Suppressor macrophage treated with lipopolysaccharide for 1 hour (primary cell): ENCODE measurements at regions not wholly inside any gene's neighbourhood (a gene's known extent, or its start where the extent isn't known, plus 50 kb on each side); places are given as distances from the start of the nearest gene placed in this dataset.
A peak's percentile ranks its signal among the peaks of the same experiment; 100 is the strongest.
"Not testable (repeated sequence)": the region's sequence is repeated elsewhere in the genome, so short reads cannot be mapped to it uniquely, and the experiment has no call there.

ENCODE experiments used
- DNase-seq, 3 donors: peaks; one replicate each; pipeline ENCODE4 v3.0.0-alpha.2; 2020 to 2022

GRCh38 chrX:40406330-40406859 is 174.4 kb upstream of the ATP6AP2 start:
- DNase-seq = peak; percentile 24 to 54 (median 38)

- no peak for DNase-seq
These were observed 175.4 kb upstream of the ATP6AP2 start for GRCh38 chrX:40405399-40405798.

- DNase-seq = no peak
These were observed 177.0 kb upstream of the ATP6AP2 start for GRCh38 chrX:40403757-40404156.

GRCh38 chrX:40402831-40403533 is 177.8 kb upstream of the ATP6AP2 start:
- peak; percentile 72 to 82 (median 78) for DNase-seq

GRCh38 chrX:40395102-40395501 is 185.7 kb upstream of the ATP6AP2 start:
- no peak for DNase-seq

DNA sequence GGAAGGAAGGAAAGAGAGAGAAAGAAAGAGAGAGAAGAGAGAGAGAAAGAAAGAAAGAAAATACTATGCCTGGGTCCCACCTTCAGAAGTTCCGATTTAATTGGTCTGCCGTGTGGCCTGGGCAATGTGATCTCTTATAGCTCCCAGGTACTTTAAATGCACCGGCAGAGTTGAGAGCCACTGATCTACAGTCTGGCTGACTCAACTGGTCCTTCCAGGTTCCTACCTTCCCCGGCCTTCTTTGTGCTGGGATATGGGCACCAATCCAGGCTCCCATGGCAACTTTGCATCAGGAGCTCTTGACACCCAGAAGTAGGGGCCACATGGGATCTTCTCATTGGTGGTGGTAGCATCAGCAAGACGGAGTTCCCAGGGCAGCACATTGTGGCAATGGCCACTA is 186.5 kb upstream of the ATP6AP2 start:
- no peak for DNase-seq

- DNase-seq = no peak
These were observed 188.2 kb upstream of the ATP6AP2 start for GRCh38 chrX:40392599-40392998.

GRCh38 chrX:40391662-40392061 is 189.1 kb upstream of the ATP6AP2 start:
- DNase-seq = no peak

DNA sequence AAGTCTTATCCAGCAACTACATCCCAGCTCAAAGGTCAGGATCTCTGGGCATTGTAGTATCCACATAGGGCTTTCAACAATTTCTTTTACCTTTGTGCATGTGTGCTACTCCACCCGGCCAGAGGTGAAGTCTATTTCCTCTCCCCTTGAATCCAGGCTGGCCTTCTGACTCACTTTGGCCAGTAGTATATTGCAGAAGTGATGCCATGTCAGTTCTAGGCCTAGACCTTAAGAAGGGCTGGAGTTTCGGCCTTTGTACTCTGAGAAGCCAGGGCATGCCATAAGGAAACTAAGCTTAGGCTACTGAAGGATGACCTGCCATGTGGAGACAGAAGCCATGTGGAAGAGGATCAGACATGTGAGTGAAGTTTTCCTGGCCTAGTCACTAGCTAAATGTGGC is 191.2 kb upstream of the ATP6AP2 start:
- no peak for DNase-seq

DNA sequence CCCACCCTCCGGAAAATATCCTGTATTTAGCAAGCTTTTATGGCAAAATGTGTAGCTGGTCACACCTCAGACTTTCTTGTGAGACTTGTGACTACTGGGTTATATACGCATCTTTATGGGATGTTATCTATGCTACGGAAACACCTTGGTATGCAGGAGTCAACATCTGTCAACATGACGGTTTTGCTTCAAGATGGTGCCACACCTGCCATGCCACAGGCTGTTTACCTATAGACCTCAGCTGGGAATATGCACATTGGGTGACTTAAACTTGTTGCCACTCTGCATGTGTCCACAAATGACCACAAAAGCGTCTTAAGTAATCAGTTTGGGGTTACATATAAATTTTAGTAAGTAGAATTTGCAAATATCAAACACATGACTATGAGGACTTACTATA is 192.3 kb upstream of the ATP6AP2 start:
- DNase-seq = no peak

- not testable (repeated sequence) for DNase-seq
These were observed 192.9 kb upstream of the ATP6AP2 start for GRCh38 chrX:40387869-40388268.

DNA sequence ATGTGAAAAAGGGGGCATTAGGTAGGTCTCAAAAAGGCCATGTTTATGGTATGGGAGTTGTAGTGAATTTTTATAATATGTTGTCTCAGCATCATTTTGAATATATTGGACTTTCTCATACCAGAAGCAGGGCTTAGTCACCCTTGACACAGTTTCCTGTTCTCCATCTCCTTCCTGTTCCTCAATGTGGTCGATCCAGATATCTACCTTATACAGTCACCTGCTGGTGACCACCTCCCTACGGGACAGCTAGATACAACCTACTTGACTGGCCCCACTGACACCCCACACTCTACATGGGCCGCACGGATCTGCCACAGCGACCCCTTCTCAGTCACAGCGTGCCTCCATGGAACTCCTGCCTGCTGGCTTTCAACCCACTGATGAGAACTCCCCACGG is 193.5 kb upstream of the ATP6AP2 start:
- not testable (repeated sequence) for DNase-seq

DNA sequence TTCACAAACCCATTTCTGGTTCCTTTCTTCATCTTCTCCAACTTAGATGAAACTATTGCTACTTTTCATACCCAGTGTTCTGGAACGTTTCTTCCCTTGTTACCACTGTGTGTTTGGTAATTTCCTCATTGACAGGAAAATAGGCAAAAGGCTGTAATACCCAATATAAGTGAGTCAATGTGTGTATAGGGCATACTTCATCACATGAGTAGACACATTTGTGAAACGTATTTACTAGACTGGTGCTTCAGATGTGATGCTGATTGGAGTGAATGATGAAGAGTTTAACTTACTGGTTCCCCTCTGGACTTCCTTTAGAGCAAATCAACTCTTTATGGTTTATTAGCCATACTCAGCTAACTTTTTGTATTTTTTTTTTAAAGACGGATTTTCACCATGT is 195.1 kb upstream of the ATP6AP2 start:
- peak; percentile 22 to 66 (median 52) for DNase-seq

GRCh38 chrX:40385256-40385655 is 195.5 kb upstream of the ATP6AP2 start:
- peak; percentile 30 to 46 (median 35) for DNase-seq

GRCh38 chrX:40383969-40384368 is 196.8 kb upstream of the ATP6AP2 start:
- peak in 2 of 3 donors; percentile 25 to 27 for DNase-seq

DNA sequence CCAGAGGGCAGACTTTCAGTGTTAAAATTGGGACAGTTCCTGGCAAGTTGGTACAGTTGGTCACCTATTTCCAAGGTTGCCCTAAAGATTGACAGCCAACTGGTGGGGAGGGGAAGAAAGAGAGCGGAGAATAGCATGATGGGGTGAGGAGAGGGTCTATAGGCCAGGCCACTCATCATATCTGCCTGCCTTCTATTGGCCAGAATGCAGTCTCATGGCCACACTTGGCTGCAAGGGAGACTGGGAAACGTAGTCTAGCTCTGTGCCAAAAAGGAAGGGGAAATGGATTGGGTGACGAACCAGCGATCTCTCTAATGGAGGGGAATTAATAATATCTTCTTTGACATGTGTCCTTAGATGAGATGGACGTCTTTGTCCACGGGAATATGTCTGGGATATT is 197.4 kb upstream of the ATP6AP2 start:
- DNase-seq = no peak

- DNase-seq = peak; percentile 70 to 71 (median 71)
These were observed 199.9 kb upstream of the ATP6AP2 start for GRCh38 chrX:40380655-40381488.

DNA sequence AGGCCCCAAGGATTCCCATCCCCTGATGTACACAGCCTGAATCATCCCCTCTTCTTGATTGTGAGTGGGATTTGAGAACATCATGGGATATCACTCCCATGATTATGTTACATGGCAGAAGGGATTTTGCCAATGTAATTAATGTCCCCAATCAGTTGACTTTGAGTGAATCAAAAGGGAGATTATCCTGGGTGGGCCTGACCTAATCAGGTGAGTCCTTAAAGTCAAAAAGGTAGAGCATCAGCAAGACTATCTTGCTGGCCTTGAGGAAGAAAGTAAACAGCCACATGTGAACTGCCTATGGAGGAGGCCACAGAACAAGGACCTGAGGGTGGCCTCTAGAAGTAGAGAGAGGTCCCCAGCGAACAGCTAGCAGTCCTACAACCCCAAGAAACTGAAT is 203.1 kb upstream of the ATP6AP2 start:
- no peak for DNase-seq

DNA sequence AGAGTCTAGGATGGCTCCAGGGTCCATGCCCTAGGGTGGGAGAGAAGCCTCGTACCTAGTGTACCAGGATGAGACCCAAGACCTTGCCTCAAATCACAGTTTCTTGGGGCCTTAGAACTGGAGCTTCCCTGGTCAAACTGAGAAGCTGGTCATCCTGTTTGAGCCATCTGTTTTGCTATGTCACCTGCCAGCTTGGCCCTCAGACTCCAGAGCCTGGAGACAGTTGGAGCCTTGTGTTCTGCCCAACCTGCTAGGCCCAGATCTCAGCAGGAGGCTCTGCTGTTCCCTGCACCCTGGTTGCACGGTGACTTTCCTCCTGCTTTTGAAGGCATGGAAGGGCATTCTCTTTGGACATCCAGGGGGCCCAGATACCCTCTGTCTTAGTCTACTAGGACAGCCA is 206.3 kb upstream of the ATP6AP2 start:
- no peak for DNase-seq

GRCh38 chrX:40373641-40374040 is 207.1 kb upstream of the ATP6AP2 start:
- no peak for DNase-seq

- DNase-seq = no peak
These were observed 207.7 kb upstream of the ATP6AP2 start for GRCh38 chrX:40373025-40373424.

DNA sequence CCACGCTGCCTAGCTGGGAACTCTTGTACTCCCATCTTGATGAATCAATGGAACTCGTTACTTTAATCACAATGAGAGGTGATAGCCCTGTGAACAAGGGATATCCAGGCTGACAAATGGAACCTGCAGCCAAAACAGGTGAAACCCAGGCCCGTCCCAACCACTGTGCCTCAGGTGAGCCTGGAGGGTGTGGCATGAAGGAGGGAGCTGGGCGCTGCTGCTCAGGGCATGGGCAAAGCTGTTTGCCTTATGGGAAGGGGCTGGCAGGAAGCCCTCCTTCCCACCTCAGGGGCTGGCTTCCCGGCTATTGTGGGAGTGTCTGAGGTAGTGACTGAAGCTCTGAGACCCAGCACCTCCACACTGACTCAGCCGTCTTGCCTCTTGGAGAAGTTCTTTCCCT is 209.4 kb upstream of the ATP6AP2 start:
- no peak for DNase-seq

DNA sequence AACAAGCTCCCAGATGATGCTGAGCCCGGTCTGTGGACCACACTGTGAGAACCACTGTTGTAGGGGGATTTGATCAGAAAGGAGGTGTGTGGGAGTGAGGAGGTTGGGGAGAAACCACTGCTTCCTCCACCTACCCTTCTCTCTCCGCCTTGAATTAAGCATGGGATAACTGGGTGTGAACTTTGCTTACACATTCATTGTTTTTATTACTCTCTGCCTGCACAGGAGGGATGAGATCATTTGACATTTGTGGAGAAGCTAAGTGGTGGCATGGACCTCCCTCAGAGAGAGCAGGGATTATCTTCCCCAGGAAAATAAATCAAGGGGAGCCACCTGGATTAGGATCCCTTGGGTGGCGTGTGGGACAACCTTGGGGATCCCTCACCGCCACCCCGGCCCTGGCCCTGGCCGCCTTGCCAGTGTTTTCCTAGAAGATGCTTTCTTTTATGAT is 212.1 kb upstream of the ATP6AP2 start:
- no peak for DNase-seq

- no peak for DNase-seq
These were observed 214.1 kb upstream of the ATP6AP2 start for GRCh38 chrX:40366661-40367060.
